Esophagus (tissue), 2 donors: ENCODE measurements at regions not wholly inside any gene's neighbourhood (a gene's known extent, or its start where the extent isn't known, plus 50 kb on each side); places are given as distances from the start of the nearest gene placed in this dataset.

Source experiments
- H3K27ac ChIP-seq, 2 donors: one replicate each; pipeline ENCODE4 v1.5.1; 2013; ENCODE audit warnings: low read depth in 2 of 2, mild to moderate bottlenecking in 2 of 2, inconsistent platforms in 1 of 2, low read length in 1 of 2, moderate library complexity in 1 of 2
- H3K27me3 ChIP-seq, 2 donors: one replicate each; pipeline ENCODE4 v1.6.1; 2013; ENCODE audit warnings: low read length in 2 of 2, control low read depth in 1 of 2, mild to moderate bottlenecking in 1 of 2; ENCODE audit not compliant: insufficient read depth in 2 of 2, control insufficient read depth in 1 of 2
- H3K36me3 ChIP-seq, 2 donors: one replicate each; pipeline ENCODE4 v1.6.1; 2013; ENCODE audit warnings: low read length in 1 of 2; ENCODE audit not compliant: control insufficient read depth in 2 of 2, insufficient read depth in 2 of 2
- H3K4me1 ChIP-seq, 2 donors: one replicate each; pipeline ENCODE4 v1.6.1; 2013; ENCODE audit warnings: low read length in 1 of 2; ENCODE audit not compliant: control insufficient read depth in 2 of 2, insufficient read depth in 2 of 2
- H3K4me3 ChIP-seq, 2 donors: one replicate each; pipeline ENCODE4 v1.5.1; 2013; ENCODE audit warnings: low read length in 2 of 2, mild to moderate bottlenecking in 2 of 2, low read depth in 1 of 2, moderate library complexity in 1 of 2
- H3K9me3 ChIP-seq, 2 donors: one replicate each; pipeline ENCODE4 v1.6.1; 2013; ENCODE audit warnings: mild to moderate bottlenecking in 2 of 2, low read depth in 1 of 2, low read length in 1 of 2, moderate library complexity in 1 of 2; ENCODE audit not compliant: control insufficient read depth in 2 of 2, insufficient read depth in 1 of 2
- WGBS, 2 donors: extraction: QIAGEN DNeasy Blood & Tissue Kit; methylation state at CpG; one replicate each; pipeline ENCODE4 v1.1.7; 2013; 5-methylcytosine and 5-hydroxymethylcytosine counted together
- donor health status: healthy with polysubstance abuse.
- donor health status: Bipolar disorder and iron deficiency.

DNA sequence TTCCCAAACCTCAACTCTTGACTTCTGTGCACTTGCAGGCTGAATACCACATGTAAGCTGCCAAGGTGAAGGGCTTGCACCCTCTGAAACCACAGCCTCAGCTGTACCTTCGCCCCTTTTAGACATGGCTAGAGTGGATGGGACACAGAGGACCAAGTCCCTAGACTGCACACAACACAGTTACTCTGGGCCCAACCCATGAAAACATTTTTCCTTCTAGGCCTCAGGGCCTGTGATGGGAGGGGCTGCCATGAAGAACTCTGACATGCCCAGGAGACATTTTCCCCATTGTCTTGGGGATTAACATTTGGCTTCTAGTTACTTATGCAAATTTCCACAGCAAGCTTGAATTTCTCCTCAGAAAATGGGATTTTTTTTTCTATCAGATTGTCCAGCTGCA, 331.0 kb upstream of the RGMB start:
- no peaks in the 10 kb centered on the region for H3K27me3 ChIP-seq
- H3K36me3 ChIP-seq = no peaks in the 10 kb centered on the region
- no peak overlapping the region for H3K4me3 ChIP-seq
- H3K4me1 ChIP-seq = no peaks in the 10 kb centered on the region
- H3K9me3 ChIP-seq = no peaks in the 10 kb centered on the region
- 72 to 78% methylated on average over 1 of the region's 1 CpG for WGBS, 2 donors
- no peak overlapping the region for H3K27ac ChIP-seq

DNA sequence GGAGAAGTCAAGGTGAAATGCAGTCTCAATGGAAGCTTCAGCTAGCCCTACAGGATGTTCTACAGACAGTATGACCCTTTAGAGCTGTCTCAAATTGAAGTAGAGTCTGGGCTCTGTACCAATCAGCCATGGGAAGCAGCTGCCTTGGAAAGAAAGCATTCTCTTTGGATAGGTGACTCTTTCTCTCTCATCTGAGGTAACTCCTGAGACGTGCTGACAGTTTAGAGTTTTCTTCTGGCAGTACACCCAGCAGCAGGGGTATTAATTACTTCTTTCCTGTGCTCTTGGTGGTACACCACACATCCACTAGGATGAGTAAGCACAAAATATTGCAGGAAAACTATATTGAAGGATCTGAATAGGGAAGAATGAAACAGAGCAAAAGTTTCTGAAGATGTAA, 329.6 kb upstream of the RGMB start:
- Histone ChIP-seq H3K27me3 (no peaks in the 10 kb centered on the region), H3K36me3 (no peaks in the 10 kb centered on the region), H3K27ac (no peak overlapping the region), H3K4me3 (no peak overlapping the region), H3K4me1 (no peaks in the 10 kb centered on the region), H3K9me3 (no peaks in the 10 kb centered on the region)
- WGBS, 2 donors = 77 to 78% methylated on average over 1 of the region's 1 CpG

DNA sequence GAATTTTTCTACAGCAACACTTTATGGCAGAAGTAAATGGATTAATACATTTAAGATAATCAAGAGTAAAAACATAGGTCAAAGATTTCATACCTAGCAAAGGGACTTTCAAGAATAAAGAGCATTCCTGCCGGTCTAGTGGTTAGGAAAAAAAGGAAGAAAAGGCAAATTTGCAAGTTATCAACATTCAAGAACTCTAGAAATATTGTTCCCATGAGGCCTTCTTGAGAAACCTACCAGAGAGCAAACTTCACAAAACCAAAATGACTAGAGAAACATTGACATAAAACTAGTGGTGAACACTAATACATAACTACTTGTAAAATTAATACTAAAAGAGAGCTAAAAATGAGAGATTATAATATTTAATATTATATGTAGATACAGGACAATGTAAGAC, 320.2 kb upstream of the RGMB start:
- WGBS, 2 donors = 68 to 84% methylated on average over 1 of the region's 1 CpG

DNA sequence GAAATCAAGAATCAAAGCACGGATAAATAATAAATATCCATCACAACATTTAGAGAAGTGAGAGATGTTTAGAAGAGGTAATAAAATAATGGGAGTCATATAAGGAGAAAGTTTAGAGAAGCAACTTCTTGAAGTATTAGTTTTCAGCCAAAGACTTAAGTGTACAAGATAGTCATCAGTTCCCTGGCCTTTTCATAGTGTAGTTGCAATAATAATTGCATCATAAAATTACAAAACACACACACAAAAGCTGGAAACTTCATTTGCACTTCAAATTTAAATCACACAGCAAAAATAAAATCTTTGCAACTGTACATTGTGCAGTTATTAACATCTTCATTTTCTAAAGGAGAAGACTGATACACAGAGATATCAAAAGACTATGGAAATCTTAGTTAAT, 319.1 kb upstream of the RGMB start:
- Histone ChIP-seq H3K4me3 (no peak overlapping the region), H3K36me3 (no peaks in the 10 kb centered on the region), H3K27me3 (no peaks in the 10 kb centered on the region), H3K27ac (no peak overlapping the region), H3K9me3 (no peaks in the 10 kb centered on the region), H3K4me1 (no peaks in the 10 kb centered on the region)
- WGBS, 2 donors = 79 to 80% methylated on average over 1 of the region's 1 CpG

More for the DNA sequence above, 320.2 kb upstream of the RGMB start:
- no peaks in the 10 kb centered on the region for H3K27me3 ChIP-seq
- no peaks in the 10 kb centered on the region for H3K4me1 ChIP-seq
- H3K36me3 ChIP-seq = no peaks in the 10 kb centered on the region
- no peak overlapping the region for H3K27ac ChIP-seq
- H3K9me3 ChIP-seq = no peaks in the 10 kb centered on the region
- no peak overlapping the region for H3K4me3 ChIP-seq

DNA sequence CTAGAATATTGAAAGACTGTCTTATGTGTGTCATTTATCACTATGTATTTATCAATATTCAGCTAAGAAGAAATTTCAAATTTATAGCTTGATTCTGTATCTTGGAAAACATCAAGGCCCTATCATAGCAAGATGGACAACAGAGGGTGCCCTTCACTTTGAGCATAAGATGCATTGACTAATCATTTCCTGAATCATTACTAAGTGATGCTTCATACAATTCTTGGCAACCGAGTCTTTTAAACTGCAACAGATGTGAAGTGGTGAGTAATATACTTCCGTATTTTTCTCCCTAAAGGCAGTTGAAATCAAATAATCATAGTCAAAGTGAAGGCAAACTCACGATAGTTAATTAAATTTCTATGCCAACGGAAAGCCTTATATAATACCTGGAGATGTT, 318.6 kb upstream of the RGMB start:
- Histone ChIP-seq H3K9me3 (no peaks in the 10 kb centered on the region), H3K4me3 (no peak overlapping the region), H3K27ac (no peak overlapping the region), H3K27me3 (no peaks in the 10 kb centered on the region), H3K4me1 (no peaks in the 10 kb centered on the region), H3K36me3 (no peaks in the 10 kb centered on the region)
- 27 to 37% methylated on average over 4 of the region's 4 CpGs for WGBS, 2 donors

DNA sequence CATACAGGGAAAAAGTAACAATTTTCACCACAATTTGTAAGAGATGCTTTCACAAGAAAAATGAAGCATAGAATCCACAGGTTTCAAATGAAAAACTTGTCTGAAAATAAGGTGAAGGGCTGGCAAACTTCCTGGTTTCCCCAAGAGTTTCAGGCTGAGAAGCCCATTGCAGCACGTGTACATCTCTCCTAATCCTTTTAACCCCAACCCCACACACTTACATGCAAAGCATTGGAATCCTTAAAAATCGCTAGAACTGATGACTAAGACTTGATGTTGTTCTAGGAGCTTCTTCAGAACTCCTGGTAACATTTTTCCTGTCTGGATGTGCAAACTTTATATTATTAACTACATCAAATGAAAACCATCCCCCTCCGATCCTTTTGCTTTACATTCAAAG, 317.8 kb upstream of the RGMB start:
- no peaks in the 10 kb centered on the region for H3K9me3 ChIP-seq
- H3K4me1 ChIP-seq = no peaks in the 10 kb centered on the region
- H3K36me3 ChIP-seq = no peaks in the 10 kb centered on the region
- H3K4me3 ChIP-seq = no peak overlapping the region
- WGBS, 2 donors = 55 to 57% methylated on average over 3 of the region's 3 CpGs
- H3K27me3 ChIP-seq = no peaks in the 10 kb centered on the region
- H3K27ac ChIP-seq = no peak overlapping the region

DNA sequence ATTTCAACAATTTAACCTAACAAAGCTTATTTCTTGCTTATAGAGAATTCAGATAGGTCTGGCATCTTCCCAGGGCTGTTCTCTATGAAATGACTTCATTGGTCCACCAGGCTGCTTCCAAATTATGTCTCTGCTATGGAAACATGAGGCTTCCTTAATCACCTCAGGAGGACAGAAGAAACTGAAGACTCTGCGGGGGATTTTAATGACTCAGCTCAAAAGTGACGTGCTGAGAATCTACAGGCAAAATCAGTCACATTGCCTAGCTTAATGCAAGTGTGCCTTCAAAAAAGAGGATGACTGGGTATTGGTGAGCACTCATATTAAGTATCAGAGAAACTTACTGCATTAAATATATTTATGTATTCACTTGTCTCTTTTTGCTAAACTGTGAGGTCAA, 315.5 kb upstream of the RGMB start:
- Histone ChIP-seq H3K4me1 (no peaks in the 10 kb centered on the region), H3K27me3 (no peaks in the 10 kb centered on the region), H3K9me3 (no peaks in the 10 kb centered on the region), H3K36me3 (no peaks in the 10 kb centered on the region), H3K4me3 (no peak overlapping the region), H3K27ac (no peak overlapping the region)
- WGBS, 2 donors = 79 to 86% methylated on average over 2 of the region's 2 CpGs

DNA sequence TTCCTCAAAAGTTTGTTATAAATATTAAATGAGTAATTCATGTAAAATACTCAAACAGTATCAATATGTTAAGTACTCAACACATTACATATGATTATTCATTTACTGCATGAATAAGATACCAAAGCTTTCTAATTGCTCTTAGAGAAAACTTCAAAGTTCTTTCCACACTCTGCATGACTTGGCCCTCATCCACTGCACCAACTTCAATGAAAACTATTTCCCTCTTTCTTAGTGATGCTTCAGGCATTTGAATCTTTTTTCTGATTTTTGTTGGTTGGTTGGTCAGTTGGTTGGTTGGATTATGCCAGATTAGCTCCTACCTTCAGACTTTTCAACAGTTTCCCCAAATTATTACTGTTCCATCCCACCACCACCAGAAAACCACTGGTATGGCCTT, 314.7 kb upstream of the RGMB start:
- Histone ChIP-seq H3K36me3 (no peaks in the 10 kb centered on the region), H3K4me3 (no peak overlapping the region), H3K4me1 (no peaks in the 10 kb centered on the region), H3K27ac (no peak overlapping the region), H3K27me3 (no peaks in the 10 kb centered on the region), H3K9me3 (no peaks in the 10 kb centered on the region)

DNA sequence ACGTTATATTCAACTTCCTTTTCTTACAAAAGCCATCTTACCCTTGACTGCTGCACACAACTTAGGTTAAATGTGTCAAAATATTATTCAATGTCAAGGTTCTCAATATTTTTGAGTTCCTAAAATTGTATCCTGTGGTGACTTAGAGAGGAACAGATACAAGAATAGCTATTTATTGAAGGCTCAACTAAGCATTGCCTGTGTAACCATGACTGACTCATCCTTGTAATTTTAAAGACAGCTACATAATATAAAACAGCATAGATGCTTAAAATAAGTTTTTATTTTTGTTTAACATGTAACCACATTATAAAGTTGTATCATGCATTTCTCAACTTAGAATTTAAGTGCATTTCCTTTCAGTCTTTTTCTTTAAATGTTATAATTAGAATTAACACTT, 312.9 kb upstream of the RGMB start:
- no peak overlapping the region for H3K4me3 ChIP-seq
- H3K27ac ChIP-seq = no peak overlapping the region
- H3K27me3 ChIP-seq = no peaks in the 10 kb centered on the region
- no peaks in the 10 kb centered on the region for H3K4me1 ChIP-seq
- 58 to 78% methylated on average over 1 of the region's 1 CpG for WGBS, 2 donors
- no peaks in the 10 kb centered on the region for H3K36me3 ChIP-seq
- no peaks in the 10 kb centered on the region for H3K9me3 ChIP-seq

DNA sequence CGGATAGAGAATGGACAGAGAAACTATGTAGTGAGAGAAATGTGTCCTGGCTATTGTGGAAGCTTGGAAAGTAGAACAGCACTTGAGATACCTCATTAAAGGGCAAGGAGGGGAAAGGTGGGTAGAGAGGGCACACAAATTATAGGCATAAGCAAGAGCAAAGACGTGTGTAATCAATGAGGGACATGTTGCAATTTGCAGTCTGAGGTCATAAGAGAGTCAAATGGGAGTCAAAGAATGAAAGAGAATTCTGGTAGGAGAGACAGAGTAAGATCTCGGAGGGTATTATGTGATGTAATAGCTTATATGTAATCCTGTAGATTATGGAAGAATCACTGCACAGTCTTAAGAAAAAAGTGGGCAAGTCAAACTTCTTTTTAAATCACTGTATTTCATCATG, 312.0 kb upstream of the RGMB start:
- Histone ChIP-seq H3K27me3 (no peaks in the 10 kb centered on the region), H3K9me3 (no peaks in the 10 kb centered on the region), H3K27ac (no peak overlapping the region), H3K4me3 (no peak overlapping the region), H3K36me3 (no peaks in the 10 kb centered on the region), H3K4me1 (no peaks in the 10 kb centered on the region)
- 67 to 73% methylated on average over 3 of the region's 3 CpGs for WGBS, 2 donors
